ENCODE measurements at regions not wholly inside any gene's neighbourhood (a gene's known extent, or its start where the extent isn't known, plus 50 kb on each side); places are given as distances from the start of the nearest gene placed in this dataset.

- TF ChIP-seq Cebpa-rat (IDR thresholded peaks at IDR 0.05), result no peak
- no peak overlapping the region for H3K27ac ChIP-seq
- H4K20me1 ChIP-seq, result no peaks in the 10 kb centered on the region
- H3K9ac ChIP-seq, result no peak overlapping the region
- no peak overlapping the region for H3K4me2 ChIP-seq
- no peaks in the 10 kb centered on the region for H3K9me3 ChIP-seq (replicated peaks in 1 of 11)
- H3K27me3 ChIP-seq, result no peaks in the 10 kb centered on the region
- H3K36me3 ChIP-seq, result no peaks in the 10 kb centered on the region
- no peak overlapping the region for H3K4me3 ChIP-seq
- H3K4me1 ChIP-seq, result no peaks in the 10 kb centered on the region
Measured at GRCh38 chr2:118207889-118208288, 119.6 kb downstream of the INSIG2 start.

DNA sequence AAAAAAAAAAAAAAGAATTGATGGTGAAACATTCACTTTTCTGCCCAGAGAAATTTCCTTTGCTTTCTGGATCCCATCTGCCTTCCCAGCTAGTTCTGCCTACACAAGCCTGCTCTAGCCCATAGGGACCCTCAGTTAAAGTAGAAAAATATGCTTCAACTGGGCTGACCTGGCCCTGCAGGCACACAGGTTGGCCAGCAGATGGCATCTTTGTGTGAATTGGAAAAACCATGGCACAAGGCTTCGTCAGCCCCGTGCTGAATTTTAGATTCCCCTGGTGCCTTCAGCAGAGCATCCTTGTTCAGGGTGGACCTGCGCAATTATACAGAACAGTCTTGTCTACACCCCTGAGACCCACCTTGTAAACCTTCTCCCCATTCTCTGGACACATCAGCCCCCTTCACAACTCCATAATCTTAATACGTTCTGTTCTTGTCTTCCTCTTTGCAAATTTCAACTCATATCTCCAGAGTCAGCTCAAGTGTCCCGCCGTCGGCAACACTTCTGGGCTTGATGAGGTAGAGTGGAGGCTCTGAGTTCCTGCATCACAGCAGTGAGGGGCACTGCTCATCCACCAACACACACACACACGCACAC, 114.5 kb downstream of the INSIG2 start:
- no peak overlapping the region for H3K9ac ChIP-seq
- TF ChIP-seq Cebpa-rat (IDR thresholded peaks at IDR 0.05), result no peak
- no peak overlapping the region for H3K27ac ChIP-seq
- no peaks in the 10 kb centered on the region for H3K9me3 ChIP-seq (replicated peaks in 1 of 11)
- no peaks in the 10 kb centered on the region for H3K4me1 ChIP-seq
- no peaks in the 10 kb centered on the region for H3K27me3 ChIP-seq
- H4K20me1 ChIP-seq, result no peaks in the 10 kb centered on the region
- H3K4me3 ChIP-seq, result no peak overlapping the region
- H3K36me3 ChIP-seq, result no peaks in the 10 kb centered on the region
- H3K4me2 ChIP-seq, result no peak overlapping the region

DNA sequence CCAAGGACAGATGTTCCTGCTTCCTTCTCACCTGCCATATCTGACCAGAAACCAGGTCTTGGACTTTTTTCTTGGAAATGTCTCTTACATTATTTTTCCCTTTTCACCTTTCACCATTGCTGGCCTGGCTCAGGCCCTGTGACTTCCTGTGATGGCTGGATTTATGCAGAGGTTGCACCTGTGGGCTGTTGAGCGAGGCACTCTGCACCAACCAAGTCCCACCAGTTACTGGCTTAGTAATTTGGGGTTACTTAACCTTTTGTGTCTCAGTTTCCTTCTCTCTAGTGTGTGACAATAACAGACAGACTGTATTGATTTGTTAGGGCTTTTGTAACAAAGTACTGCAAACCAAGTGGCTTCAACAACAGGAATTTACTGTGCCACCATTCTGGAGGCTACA, 110.0 kb downstream of the INSIG2 start:
- H3K27ac ChIP-seq, result no peak overlapping the region
- no peaks in the 10 kb centered on the region for H4K20me1 ChIP-seq
- no peaks in the 10 kb centered on the region for H3K9me3 ChIP-seq (replicated peaks in 1 of 11)
- H3K27me3 ChIP-seq, result no peaks in the 10 kb centered on the region
- no peak overlapping the region for H3K4me2 ChIP-seq
- no peak for TF ChIP-seq Cebpa-rat (IDR thresholded peaks at IDR 0.05)
- no peaks in the 10 kb centered on the region for H3K36me3 ChIP-seq
- H3K4me3 ChIP-seq, result no peak overlapping the region
- no peak overlapping the region for H3K9ac ChIP-seq
- H3K4me1 ChIP-seq, result peaks cover 0 to 5% (median 0%) of the 10 kb centered on the region in 10 experiments; a peak in 1 of 20 replicates

DNA sequence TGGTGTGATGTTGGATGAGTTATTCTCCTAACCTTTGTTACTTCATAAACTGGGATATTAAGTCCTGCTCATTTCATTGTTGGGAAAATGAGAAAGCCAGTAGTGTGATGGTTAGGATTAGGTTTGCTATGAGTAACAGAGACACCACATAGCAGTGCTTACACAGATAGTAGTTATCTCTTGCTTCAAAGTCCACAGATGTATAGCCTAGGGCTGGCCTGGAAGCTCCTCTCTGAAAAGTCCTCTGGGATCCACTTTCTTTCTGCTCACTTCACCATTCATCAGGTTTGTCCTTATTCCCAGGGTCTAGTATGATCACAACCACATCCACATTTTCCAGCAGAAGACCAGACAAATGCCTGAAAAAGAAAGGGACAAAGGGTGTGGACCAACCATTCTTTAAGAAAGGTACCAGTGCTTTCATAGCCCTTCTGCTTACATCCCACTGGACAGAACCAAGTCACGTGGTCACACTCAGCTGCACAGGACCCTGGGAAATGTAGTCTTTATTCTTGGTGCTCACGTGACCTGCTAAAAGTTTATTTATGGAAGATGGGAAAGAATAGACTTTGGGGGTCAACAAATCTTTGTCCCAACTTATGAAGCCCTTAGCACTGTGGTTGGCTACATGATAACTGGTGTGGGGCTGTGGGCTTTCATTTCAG, 108.9 kb downstream of the INSIG2 start:
- no peaks in the 10 kb centered on the region for H3K36me3 ChIP-seq
- no peaks in the 10 kb centered on the region for H3K27me3 ChIP-seq
- H3K9ac ChIP-seq, result no peak overlapping the region
- TF ChIP-seq Cebpa-rat (IDR thresholded peaks at IDR 0.05), result no peak
- H3K9me3 ChIP-seq (replicated peaks in 1 of 11), result no peaks in the 10 kb centered on the region
- H4K20me1 ChIP-seq, result no peaks in the 10 kb centered on the region
- H3K27ac ChIP-seq, result no peak overlapping the region
- H3K4me2 ChIP-seq, result no peak overlapping the region
- no peak overlapping the region for H3K4me3 ChIP-seq
- H3K4me1 ChIP-seq, result peaks cover 0 to 5% (median 0%) of the 10 kb centered on the region in 10 experiments; a peak in 1 of 20 replicates

DNA sequence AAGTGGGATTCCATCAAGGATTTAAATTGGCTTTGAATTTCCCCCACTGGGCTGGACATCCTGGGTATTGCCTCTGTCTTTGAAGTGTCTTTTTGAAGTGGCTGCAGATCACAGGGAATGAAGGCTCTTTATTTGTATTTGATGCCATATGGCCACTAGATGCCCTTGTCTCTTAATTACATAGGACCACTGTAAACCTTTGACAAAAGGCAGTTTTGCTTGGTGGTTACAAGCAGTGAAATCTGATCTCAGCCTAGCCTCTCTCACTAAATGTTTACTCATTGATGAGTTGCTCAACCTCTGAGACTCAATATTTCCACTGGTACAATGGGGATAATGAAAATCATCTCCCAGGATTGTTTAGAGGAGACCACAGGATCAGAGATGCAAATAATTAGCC, 102.2 kb downstream of the INSIG2 start:
- Histone ChIP-seq H3K36me3 (no peaks in the 10 kb centered on the region), H3K27ac (no peak overlapping the region), H3K4me2 (peak overlapping the region in 7 of 11 experiments; percentile 60 to 75 (median 68); a peak in 12 of 22 replicates), H3K9me3 (replicated peaks in 1 of 11) (no peaks in the 10 kb centered on the region), H4K20me1 (no peaks in the 10 kb centered on the region), H3K4me3 (no peak overlapping the region), H3K9ac (no peak overlapping the region), H3K27me3 (no peaks in the 10 kb centered on the region), H3K4me1 (peaks cover 10 to 49% (median 35%) of the 10 kb centered on the region in 10 experiments; a peak in 19 of 20 replicates)
- TF ChIP-seq Cebpa-rat (IDR thresholded peaks at IDR 0.05), result no peak

- peak overlapping the region in 9 of 10 experiments; percentile 63 to 75 (median 69); a peak in 13 of 20 replicates for H3K4me3 ChIP-seq
- H3K9me3 ChIP-seq (replicated peaks in 1 of 11), result no peaks in the 10 kb centered on the region
- H3K27me3 ChIP-seq, result no peaks in the 10 kb centered on the region
- peak overlapping the region in 10 of 11 experiments; percentile 75 to 91 (median 84); a peak in 17 of 22 replicates for H3K9ac ChIP-seq
- peak overlapping the region; percentile 39 to 90 (median 83); a peak in 19 of 22 replicates for H3K27ac ChIP-seq
- peaks cover 14 to 55% (median 41%) of the 10 kb centered on the region in 10 experiments; a peak in 19 of 20 replicates for H3K4me1 ChIP-seq
- no peaks in the 10 kb centered on the region for H4K20me1 ChIP-seq
- TF ChIP-seq Cebpa-rat (IDR thresholded peaks at IDR 0.05), result no peak
- H3K36me3 ChIP-seq, result no peaks in the 10 kb centered on the region
- peak overlapping the region; percentile 76 to 95 (median 87) for H3K4me2 ChIP-seq
Measured at GRCh38 chr2:118186858-118187254, 98.6 kb downstream of the INSIG2 start.

DNA sequence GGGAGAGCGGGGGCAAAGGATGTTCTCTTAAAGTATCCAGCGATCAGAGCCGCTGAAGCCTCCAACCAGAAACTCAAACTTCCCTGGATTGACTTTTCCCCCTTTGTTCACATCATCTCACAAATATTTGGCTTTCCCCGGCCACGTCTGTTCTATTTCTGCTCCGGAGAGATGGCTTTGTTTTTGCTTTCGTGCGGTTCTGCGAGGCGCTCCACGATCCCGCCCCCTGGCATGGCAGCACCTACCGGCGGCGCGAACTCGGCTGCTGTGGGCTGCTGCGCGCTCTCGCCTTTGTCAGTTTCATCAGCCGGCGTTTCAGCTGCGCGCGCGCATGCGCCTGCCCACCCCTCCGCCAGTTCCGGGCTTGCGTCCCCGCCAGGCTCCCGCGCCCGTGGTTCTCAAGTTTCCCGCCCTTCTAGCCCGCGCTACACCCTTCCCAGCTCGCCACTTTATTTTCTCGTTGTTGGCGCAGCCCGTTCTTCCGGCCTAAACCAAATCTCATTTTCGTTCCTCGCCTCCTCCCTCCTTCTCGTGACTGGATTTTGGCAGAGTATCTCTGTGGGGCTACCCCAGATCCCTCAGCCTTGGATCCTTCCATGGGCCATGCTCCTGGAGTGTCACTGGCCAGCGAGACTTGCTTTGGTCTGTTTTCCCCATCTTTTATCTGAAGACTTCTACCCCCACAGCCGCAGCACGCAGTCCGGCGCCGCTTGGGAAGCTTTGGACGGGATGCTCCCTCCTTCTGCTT, 98.0 kb downstream of the INSIG2 start:
- Histone ChIP-seq H3K9ac (peak overlapping the region; percentile 75 to 91 (median 84)), H3K4me3 (peak overlapping the region; percentile 63 to 75 (median 68)), H4K20me1 (no peaks in the 10 kb centered on the region), H3K4me1 (peaks cover 14 to 55% (median 41%) of the 10 kb centered on the region in 10 experiments; a peak in 19 of 20 replicates), H3K36me3 (no peaks in the 10 kb centered on the region), H3K4me2 (peak overlapping the region; percentile 76 to 95 (median 87)), H3K9me3 (replicated peaks in 1 of 11) (no peaks in the 10 kb centered on the region), H3K27me3 (no peaks in the 10 kb centered on the region), H3K27ac (peak overlapping the region; percentile 39 to 90 (median 83); a peak in 21 of 22 replicates)
- TF ChIP-seq Cebpa-rat (IDR thresholded peaks at IDR 0.05), result no peak

- Histone ChIP-seq H3K27ac (peak overlapping the region; percentile 39 to 90 (median 83); a peak in 21 of 22 replicates), H4K20me1 (no peaks in the 10 kb centered on the region), H3K9me3 (replicated peaks in 1 of 11) (no peaks in the 10 kb centered on the region), H3K9ac (peak overlapping the region; percentile 75 to 91 (median 84)), H3K4me1 (peaks cover 14 to 53% (median 40%) of the 10 kb centered on the region in 10 experiments; a peak in 19 of 20 replicates), H3K4me2 (peak overlapping the region; percentile 76 to 95 (median 87)), H3K27me3 (no peaks in the 10 kb centered on the region), H3K36me3 (no peaks in the 10 kb centered on the region), H3K4me3 (peak overlapping the region; percentile 63 to 75 (median 68))
- TF ChIP-seq Cebpa-rat (IDR thresholded peaks at IDR 0.05), result no peak
Measured at GRCh38 chr2:118185210-118186109, 97.2 kb downstream of the INSIG2 start.
